ENCODE measurements at regions not wholly inside any gene's neighbourhood (a gene's known extent, or its start where the extent isn't known, plus 50 kb on each side); places are given as distances from the start of the nearest gene placed in this dataset.

DNA sequence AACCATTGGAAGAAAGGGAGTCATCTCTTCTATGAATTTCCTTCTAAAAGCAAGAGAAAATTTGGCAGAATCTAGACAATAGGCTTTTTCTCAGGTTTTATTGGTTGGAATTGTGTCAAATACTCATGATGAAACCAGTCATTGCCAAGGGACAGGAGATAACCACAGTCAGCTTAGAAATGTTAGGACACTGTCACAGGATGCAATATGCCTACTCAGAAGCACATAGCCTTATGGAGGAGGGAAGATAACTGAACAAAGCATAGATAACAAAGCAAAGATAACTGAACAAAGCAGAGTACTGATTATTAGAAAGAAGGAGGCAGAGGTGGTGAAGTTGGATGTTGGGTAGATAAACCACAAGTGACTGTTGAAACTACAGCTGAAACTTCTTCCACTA is 303.5 kb upstream of the PDGFD start:
- FAIRE-seq (no peak), DNase-seq (ENCODE audit: insufficient read length, low spot score) (no peak)
- TF ChIP-seq TAF1 (IDR thresholded peaks at IDR 0.05; ENCODE audit: low read depth, low read length) (no peak), SPI1 (IDR thresholded peaks at IDR 0.05; ENCODE audit: low read depth, low read length) (no peak), POLR2A (IDR thresholded peaks at IDR 0.05; ENCODE audit: low read depth, low read length) (no peak), POU2F2 (IDR thresholded peaks at IDR 0.05; ENCODE audit: low read depth, low read length) (no peak), POLR2AphosphoS5 (IDR thresholded peaks at IDR 0.05; ENCODE audit: low read depth, low read length) (no peak), PAX5 (IDR thresholded peaks at IDR 0.05; ENCODE audit: insufficient read depth, low read length, severe bottlenecking) (no peak)

DNA sequence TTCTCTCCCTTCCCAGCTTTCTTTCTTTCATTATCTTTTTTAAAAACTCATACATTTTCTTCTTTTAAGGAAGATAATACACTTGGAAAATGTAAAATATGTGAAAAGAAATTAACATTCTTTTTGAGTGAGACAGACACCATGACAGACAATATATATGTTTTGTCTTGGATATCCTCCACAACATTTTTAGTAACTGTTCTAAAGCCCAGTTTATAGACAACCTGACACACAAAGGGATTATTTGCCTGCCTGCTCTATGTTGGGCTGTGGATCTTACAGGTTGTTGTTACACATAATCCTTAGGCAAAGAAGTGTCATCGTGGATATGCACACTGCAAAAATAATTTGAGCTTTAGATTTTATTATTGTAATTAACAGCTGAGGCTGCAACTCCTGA is 301.4 kb upstream of the PDGFD start:
- TF ChIP-seq POU2F2 (IDR thresholded peaks at IDR 0.05; ENCODE audit: low read depth, low read length), result no peak
- TF ChIP-seq SPI1 (IDR thresholded peaks at IDR 0.05; ENCODE audit: low read depth, low read length), result no peak
- no peak for TF ChIP-seq PAX5 (IDR thresholded peaks at IDR 0.05; ENCODE audit: insufficient read depth, low read length, severe bottlenecking)
- no peak for TF ChIP-seq POLR2A (IDR thresholded peaks at IDR 0.05; ENCODE audit: low read depth, low read length)
- TF ChIP-seq TAF1 (IDR thresholded peaks at IDR 0.05; ENCODE audit: low read depth, low read length), result no peak
- TF ChIP-seq POLR2AphosphoS5 (IDR thresholded peaks at IDR 0.05; ENCODE audit: low read depth, low read length), result no peak
- no peak for DNase-seq (ENCODE audit: insufficient read length, low spot score)
- no peak for FAIRE-seq

DNA sequence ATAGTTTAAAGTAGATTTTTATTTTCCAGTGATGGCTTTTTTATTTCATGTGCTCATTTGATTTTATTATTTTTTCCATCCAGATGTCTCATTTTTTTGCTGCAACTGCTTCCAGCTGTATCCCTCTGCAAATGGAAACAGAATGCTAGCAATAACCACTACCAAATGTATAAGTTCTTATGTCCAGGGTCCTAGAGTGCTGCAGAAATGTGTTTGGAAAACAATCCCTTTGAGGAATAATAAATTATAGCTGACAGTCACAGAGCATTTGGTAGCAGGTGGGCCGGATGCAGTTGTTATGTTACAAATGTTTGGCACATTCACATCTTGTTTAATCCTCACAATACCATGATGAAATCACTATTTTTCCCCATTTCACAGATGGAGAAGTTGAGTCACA is 300.7 kb upstream of the PDGFD start:
- no peak for FAIRE-seq
- TF ChIP-seq POLR2AphosphoS5 (IDR thresholded peaks at IDR 0.05; ENCODE audit: low read depth, low read length) (no peak), TAF1 (IDR thresholded peaks at IDR 0.05; ENCODE audit: low read depth, low read length) (no peak), POU2F2 (IDR thresholded peaks at IDR 0.05; ENCODE audit: low read depth, low read length) (no peak), POLR2A (IDR thresholded peaks at IDR 0.05; ENCODE audit: low read depth, low read length) (no peak), SPI1 (IDR thresholded peaks at IDR 0.05; ENCODE audit: low read depth, low read length) (no peak), PAX5 (IDR thresholded peaks at IDR 0.05; ENCODE audit: insufficient read depth, low read length, severe bottlenecking) (no peak)

DNA sequence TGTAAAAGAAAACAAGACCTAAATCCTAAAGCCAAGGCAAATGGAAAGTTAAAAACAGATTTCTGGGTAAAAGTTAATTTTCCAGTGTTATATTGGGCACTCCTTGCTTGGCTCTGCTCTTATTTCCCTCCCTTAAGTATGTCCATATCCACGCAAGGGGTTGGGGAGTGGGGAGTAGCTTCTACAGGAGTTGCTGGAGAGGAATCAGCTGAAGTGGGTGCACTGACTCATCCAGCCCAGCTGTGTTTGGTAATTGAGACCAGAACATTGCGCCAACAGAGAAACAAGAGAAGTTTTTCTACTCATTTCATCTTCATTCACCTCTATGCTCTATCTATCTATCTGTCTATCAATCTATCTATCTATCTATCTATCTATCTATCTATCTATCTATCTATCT is 298.4 kb upstream of the PDGFD start:
- no peak for TF ChIP-seq SPI1 (IDR thresholded peaks at IDR 0.05; ENCODE audit: low read depth, low read length)
- no peak for TF ChIP-seq PAX5 (IDR thresholded peaks at IDR 0.05; ENCODE audit: insufficient read depth, low read length, severe bottlenecking)
- no peak for TF ChIP-seq TAF1 (IDR thresholded peaks at IDR 0.05; ENCODE audit: low read depth, low read length)
- no peak for TF ChIP-seq POLR2AphosphoS5 (IDR thresholded peaks at IDR 0.05; ENCODE audit: low read depth, low read length)
- TF ChIP-seq POLR2A (IDR thresholded peaks at IDR 0.05; ENCODE audit: low read depth, low read length), result no peak
- TF ChIP-seq POU2F2 (IDR thresholded peaks at IDR 0.05; ENCODE audit: low read depth, low read length), result no peak
- FAIRE-seq, result no peak
- no peak for DNase-seq (ENCODE audit: insufficient read length, low spot score)

More for the DNA sequence above, 300.7 kb upstream of the PDGFD start:
- no peak for DNase-seq (ENCODE audit: insufficient read length, low spot score)

DNA sequence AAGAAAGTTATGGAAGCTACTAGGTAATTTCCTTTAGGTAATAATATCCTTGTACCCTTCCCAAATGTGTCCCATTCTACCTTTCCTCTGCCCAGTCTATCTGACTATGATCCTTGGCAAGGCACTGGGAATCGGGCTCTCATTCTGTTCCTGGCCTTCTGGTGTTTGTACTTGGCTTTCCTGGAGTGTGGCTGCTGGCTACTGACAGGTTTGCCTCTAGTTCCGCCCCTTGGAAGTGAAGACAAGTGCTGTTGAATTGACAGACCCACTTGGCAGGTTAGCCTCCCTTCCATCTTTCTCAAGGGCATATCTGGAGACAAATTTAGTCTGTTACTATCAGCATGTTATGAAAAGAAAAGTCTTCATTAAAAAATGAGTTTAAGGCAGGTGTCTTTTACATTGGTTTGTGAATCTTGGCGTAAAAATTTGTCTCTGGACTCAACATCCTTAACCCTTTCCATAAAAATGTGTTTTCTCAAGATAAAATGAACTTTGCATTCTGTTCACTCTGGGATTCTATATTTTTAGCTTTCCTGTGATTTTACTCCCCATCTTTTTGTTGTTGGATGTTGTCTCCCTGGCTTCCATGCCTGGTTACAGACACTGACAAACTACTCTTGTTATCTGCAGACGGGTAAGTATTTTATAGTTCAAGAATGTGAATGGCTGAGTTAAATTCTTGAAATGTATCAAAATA is 287.4 kb upstream of the PDGFD start:
- DNase-seq (ENCODE audit: insufficient read length, low spot score) (no peak), FAIRE-seq (no peak)
- TF ChIP-seq POLR2AphosphoS5 (IDR thresholded peaks at IDR 0.05; ENCODE audit: low read depth, low read length) (no peak), POLR2A (IDR thresholded peaks at IDR 0.05; ENCODE audit: low read depth, low read length) (no peak), SPI1 (IDR thresholded peaks at IDR 0.05; ENCODE audit: low read depth, low read length) (no peak), PAX5 (IDR thresholded peaks at IDR 0.05; ENCODE audit: insufficient read depth, low read length, severe bottlenecking) (no peak), TAF1 (IDR thresholded peaks at IDR 0.05; ENCODE audit: low read depth, low read length) (no peak), POU2F2 (IDR thresholded peaks at IDR 0.05; ENCODE audit: low read depth, low read length) (no peak)

DNA sequence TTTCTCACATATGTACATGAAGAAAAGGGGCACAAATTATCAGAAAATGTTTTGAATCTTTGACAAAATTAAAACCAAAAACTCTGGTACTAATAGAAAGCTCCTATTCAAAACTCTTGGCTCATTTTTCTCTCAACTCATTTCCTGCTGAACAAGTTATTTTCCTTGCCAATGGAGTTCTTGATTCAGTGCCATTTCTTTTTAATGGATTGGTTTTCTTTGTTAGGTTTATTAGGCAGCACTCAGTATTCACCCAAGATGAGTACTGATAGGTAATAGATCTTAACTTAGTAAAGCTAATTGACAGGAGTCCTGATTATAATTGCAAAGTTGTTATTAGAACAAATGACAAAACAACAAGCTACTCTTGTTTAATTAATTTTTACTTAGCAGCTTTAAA is 279.4 kb upstream of the PDGFD start:
- FAIRE-seq (no peak), DNase-seq (ENCODE audit: insufficient read length, low spot score) (no peak)
- TF ChIP-seq POLR2A (IDR thresholded peaks at IDR 0.05; ENCODE audit: low read depth, low read length), result no peak
- no peak for TF ChIP-seq POLR2AphosphoS5 (IDR thresholded peaks at IDR 0.05; ENCODE audit: low read depth, low read length)
- TF ChIP-seq TAF1 (IDR thresholded peaks at IDR 0.05; ENCODE audit: low read depth, low read length), result no peak
- TF ChIP-seq POU2F2 (IDR thresholded peaks at IDR 0.05; ENCODE audit: low read depth, low read length), result no peak
- TF ChIP-seq PAX5 (IDR thresholded peaks at IDR 0.05; ENCODE audit: insufficient read depth, low read length, severe bottlenecking), result no peak
- no peak for TF ChIP-seq SPI1 (IDR thresholded peaks at IDR 0.05; ENCODE audit: low read depth, low read length)

GRCh38 chr11:104442321-104442720 is 278.4 kb upstream of the PDGFD start:
- DNase-seq (ENCODE audit: insufficient read length, low spot score) (no peak), FAIRE-seq (no peak)
- TF ChIP-seq POU2F2 (IDR thresholded peaks at IDR 0.05; ENCODE audit: low read depth, low read length) (no peak), SPI1 (IDR thresholded peaks at IDR 0.05; ENCODE audit: low read depth, low read length) (no peak), POLR2AphosphoS5 (IDR thresholded peaks at IDR 0.05; ENCODE audit: low read depth, low read length) (no peak), PAX5 (IDR thresholded peaks at IDR 0.05; ENCODE audit: insufficient read depth, low read length, severe bottlenecking) (no peak), POLR2A (IDR thresholded peaks at IDR 0.05; ENCODE audit: low read depth, low read length) (no peak), TAF1 (IDR thresholded peaks at IDR 0.05; ENCODE audit: low read depth, low read length) (no peak)

DNA sequence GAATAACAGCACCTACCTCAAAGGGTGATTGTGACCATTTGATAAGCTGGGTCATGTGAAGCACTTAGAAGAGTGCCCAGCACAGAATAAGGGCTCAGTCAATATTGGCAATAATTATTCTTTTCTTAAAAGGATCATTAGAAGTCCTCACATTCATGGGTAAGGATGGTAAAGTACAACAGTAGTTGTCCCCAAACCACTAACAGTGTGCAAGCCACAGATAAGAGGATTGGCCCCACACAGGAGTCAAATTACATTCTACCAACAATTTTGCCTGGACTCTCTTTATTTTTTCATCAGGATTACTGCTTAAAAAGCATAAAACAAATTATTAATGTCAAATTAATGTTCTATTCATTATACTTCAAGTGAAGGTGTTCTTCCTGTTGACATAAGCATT is 271.5 kb upstream of the PDGFD start:
- no peak for DNase-seq (ENCODE audit: insufficient read length, low spot score)
- no peak for FAIRE-seq
- TF ChIP-seq TAF1 (IDR thresholded peaks at IDR 0.05; ENCODE audit: low read depth, low read length) (no peak), PAX5 (IDR thresholded peaks at IDR 0.05; ENCODE audit: insufficient read depth, low read length, severe bottlenecking) (no peak), POLR2AphosphoS5 (IDR thresholded peaks at IDR 0.05; ENCODE audit: low read depth, low read length) (no peak), SPI1 (IDR thresholded peaks at IDR 0.05; ENCODE audit: low read depth, low read length) (no peak), POU2F2 (IDR thresholded peaks at IDR 0.05; ENCODE audit: low read depth, low read length) (no peak), POLR2A (IDR thresholded peaks at IDR 0.05; ENCODE audit: low read depth, low read length) (no peak)

- DNase-seq (ENCODE audit: insufficient read length, low spot score) (no peak), FAIRE-seq (no peak)
- TF ChIP-seq PAX5 (IDR thresholded peaks at IDR 0.05; ENCODE audit: insufficient read depth, low read length, severe bottlenecking) (no peak), POU2F2 (IDR thresholded peaks at IDR 0.05; ENCODE audit: low read depth, low read length) (no peak), POLR2A (IDR thresholded peaks at IDR 0.05; ENCODE audit: low read depth, low read length) (no peak), POLR2AphosphoS5 (IDR thresholded peaks at IDR 0.05; ENCODE audit: low read depth, low read length) (no peak), TAF1 (IDR thresholded peaks at IDR 0.05; ENCODE audit: low read depth, low read length) (no peak), SPI1 (IDR thresholded peaks at IDR 0.05; ENCODE audit: low read depth, low read length) (no peak)
Measured at GRCh38 chr11:104433751-104434150, 269.8 kb upstream of the PDGFD start.

All from GM12891 (cell line).